GM21723 (cell line): ENCODE measurements at regions not wholly inside any gene's neighbourhood (a gene's known extent, or its start where the extent isn't known, plus 50 kb on each side); places are given as distances from the start of the nearest gene placed in this dataset.

Experiments
- ATAC-seq: cut with Tn5 transposase; IDR thresholded peaks from one replicate; pipeline ENCODE4 v1.9.1; 2021; ENCODE audit warnings: mild to moderate bottlenecking, moderate library complexity; ENCODE audit not compliant: unreplicated experiment

DNA sequence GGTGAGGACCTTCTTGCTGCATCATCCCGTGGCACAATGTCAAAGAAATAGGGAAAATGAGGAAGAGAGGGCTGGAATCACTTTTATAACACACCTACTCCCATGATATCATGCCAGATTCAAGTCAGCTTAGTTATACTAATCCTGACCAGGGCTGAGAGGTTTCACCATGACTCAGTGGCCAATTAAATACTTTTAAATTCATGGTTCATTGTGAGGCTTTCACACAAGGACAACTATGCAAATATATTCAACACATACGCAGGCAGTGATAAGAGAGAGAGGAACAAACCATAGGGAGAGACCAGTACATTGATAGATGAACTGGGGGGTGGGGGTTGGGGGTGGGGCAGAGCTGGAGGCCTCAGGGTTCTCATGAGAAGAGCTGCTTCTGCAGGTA is 313.1 kb downstream of the LRFN2 start:
- ATAC-seq: no peak

DNA sequence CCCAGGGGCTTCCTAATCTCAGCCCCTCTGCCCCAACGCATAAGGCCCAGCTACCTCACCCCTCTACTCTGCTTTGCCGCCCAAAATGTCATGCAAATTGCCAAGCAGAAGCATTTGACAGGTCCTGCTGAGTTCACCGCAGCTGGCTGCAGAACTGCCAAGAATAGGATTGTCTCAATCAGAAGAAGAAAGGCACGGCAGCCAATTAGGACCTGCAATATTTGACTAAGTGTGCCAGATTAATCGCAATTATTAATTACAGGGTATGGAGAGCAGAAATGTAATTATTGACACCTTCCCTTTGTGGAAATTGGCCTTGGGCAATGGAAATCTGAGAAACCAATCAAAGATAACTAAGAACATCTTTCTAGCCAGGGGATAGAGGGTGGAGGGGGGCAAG is 318.6 kb downstream of the LRFN2 start:
- no peak for ATAC-seq

DNA sequence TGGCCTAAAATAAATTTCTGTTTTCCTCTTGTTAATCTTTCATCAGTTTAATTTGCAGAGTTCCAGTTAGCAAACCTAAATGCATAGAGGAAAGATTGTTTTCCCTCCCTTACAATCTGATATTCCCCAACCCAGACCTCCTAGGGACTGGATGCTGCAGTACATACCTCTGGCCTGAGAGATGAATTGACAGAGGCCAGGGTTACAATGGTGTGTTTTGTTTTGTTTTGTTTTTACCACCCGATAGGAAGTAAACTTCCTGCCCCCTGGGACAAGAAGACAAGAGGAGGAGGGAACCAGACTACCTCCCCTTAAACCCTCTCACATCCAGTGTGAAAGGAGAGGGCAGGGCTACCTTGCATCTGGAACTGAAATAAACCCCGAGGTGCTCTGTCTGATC is 319.0 kb downstream of the LRFN2 start:
- ATAC-seq: no peak

DNA sequence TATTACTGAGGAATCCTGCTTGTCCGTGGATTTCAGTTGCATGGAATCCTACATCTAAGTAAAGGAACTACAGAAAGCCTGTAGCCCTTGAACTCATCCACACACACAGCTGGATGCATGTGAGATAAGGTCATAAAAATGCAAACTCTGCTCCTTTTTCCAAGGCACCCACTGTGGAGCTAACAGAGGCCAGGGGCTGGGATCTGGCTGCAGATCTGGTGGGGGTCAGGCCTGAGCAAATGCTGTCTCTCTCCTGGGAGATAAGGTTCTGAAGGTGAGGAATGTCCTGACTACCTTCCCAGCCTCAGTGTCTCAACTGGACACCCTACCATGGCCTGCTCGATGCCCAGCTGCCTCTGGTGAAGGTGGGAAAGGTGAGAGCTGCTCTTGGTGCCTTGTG is 321.5 kb downstream of the LRFN2 start:
- no peak for ATAC-seq

DNA sequence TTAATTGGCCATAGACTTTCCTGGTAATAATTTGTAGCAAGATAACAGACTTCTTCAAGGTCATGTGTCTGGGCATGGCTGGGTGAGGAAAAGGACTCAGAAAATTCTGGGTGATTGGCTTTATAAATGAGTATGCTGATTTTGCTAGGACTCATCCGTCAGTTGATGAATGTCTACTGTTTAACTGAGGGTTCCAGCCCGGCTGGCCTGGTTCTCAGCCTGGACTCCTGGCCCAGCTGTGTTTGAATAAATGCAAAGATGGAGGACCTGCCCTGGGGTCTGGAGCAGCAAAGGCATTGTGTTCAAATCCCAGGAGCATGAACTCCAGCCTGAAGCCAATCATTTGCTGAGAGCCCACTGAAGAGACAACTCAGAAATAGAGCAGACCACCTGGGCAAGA is 323.2 kb downstream of the LRFN2 start:
- ATAC-seq: no peak

DNA sequence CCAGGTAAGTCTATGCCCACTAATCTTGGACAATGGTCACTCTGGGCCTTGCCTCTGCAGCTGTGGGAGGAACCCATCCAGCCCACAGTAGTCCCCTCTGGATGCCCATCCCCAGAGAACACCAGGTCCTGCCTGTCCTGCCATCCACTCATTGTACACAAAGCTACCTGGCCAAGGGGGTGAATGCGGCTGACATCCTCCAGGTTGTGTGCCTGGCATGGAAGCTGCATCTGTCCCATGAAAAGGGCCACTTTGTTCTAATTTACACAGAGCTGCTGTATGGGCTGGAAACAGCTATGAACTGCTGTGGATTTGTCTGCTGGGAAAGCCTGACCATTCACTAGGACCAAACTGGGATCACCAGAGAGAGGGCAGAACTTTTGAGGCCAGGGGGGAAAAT is 324.8 kb downstream of the LRFN2 start:
- ATAC-seq: no peak

DNA sequence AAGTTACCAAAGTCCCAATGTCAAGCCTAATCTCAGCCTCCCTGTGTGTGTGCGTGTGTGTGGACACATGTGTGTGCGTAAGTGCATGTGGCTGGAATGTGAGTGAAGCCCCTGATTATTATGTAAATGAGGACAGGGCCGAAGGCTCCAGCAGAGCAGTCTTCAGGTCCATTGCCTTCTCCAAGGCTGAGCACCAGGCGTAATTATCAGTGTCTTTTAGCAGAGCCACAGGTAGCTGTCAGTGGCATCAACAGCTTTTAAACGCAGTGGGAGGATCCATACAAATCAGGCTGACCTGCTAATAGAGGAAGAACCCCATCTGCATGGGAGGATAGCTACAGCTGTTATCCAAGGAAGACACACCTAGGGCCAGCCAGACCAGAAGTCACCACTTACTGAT is 324.3 kb upstream of the MOCS1 start:
- no peak for ATAC-seq

DNA sequence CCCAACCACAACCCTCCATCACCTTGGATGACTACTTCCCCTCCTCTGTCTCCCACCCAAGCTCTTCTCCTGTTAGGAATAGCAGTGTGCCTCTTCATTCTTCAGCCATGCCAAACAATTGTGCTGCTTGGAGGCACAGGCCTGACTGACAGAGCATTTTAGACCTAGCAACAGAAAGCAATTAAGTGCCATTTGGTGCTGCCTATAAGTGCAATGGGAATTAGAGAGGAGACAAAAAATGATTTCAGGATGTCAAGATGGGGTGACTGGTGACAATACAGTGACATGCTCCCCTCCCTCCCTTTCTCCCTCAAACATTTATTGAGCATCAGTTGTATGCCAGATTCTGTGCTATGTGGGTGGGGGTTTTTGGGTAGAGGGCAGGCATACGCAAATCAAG is 322.6 kb upstream of the MOCS1 start:
- ATAC-seq: no peak

DNA sequence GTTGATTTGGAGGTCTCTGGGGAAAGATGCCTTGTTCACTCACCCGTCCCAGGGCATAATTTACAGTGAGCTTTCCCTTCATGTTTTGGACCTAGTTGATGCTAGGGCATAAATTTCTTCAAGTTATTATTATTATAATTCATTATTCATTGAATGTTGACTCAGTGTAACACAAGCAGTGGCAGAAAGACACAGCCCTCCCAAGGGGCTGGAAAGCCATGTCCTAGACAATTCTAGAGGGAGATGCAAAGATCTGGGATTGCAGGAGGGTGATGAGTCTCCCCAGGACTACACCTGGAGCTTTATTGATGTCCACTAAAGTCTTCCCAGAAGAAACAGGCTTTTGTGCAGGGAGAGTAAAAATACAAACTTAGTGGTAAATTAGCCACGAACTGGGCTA is 322.0 kb upstream of the MOCS1 start:
- ATAC-seq: no peak

DNA sequence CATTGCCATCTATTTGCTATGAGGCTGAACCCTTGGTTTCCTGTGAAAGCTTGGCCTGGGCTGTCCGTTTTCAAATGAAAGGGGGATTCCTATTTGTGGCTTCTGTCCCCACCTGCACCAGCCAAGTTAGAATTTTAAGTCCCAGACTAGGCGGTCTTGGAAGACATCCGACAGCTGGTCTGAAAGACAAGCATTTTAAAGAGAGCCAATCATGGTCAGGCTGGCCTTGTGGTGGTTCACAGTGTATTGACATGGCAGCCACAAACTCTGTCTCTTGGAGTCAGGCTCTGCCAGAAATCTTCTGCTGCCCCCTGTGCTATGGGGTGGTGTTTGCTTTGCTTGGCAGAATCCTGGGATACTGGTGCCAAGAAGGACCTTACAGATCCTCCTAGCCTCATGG is 319.2 kb upstream of the MOCS1 start:
- no peak for ATAC-seq

DNA sequence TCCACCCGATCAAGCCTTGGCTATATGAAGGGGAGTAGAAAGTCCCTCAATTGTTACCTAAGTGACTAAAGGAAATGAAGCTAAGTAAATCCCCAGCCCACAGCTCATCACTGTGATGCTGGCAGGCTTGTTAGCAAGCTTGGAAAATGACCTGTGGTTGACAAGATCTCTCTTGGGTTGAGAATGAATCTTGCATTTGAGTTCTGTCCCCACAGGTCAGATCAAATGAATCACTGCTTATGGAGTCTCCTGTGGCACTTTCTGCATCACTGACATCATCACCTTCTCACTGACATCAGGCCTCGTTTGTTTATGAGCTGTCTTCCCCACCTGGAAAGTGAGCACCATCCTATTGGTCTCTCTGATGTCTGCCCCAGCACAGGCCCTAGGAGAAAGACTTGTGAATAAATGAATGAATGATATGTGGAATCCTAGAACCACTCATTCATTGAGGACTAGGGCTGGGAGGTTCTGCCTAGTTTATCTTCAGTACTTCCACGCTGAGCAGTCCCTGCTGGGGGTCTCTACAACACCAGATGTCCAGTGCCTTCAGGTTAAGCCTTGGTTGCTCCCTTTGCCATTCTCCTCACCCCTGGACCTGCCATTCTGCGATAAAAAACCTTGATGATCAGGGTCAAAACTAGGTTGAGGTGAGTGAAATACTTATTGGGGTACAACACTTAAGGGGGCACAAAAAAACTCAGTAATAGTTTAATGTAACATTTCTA is 318.4 kb upstream of the MOCS1 start:
- no peak for ATAC-seq

DNA sequence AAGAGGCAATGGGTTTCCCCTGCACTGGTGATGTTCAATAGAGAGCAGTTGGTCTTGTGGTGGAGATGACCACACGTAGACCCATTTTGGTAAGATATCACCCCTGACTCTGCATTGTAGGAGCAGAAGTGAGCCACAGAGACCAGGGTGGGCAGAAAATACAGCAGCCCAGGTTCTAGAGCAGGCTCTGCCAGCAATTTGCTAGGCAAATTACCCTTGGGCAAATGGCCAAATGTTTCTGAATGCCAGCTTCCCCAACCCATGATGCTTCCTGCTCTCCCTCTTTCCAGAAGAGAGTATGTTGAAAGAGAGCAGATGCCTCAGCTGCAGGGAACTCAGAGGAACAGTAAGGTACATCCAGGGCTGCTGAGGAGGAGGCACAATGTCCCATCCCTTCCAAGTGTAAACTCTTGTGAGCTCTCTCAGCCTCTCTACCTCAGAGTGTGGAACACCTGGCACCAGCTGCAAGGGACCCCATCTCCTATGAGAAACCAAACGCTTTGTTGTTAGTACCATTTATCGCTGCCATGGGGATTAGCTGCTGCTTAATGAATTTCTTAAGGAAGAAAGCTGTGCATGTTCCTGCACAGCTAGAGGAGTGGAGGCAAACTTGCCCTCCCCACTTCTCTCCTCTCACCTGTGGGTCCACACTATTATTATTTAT is 317.5 kb upstream of the MOCS1 start:
- no peak for ATAC-seq

DNA sequence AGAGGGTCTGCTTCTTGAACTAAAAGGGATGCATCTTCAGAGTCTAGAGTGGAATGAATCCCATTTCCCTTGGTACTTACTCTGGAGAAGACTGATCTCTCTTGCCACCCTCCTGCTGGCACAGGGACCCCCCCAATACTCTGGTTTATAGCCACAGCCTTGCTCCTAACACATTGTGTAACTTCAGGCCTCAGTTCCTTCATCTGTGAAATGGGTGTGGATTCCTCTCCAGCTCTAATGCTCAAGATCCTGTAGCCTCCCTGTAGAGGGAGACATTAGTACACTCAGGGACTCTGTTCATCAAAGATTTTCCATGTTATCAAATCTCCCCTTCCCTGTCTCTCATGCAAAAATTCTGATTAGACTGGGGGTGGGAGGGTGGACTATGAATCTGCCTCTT is 315.7 kb upstream of the MOCS1 start:
- no peak for ATAC-seq

DNA sequence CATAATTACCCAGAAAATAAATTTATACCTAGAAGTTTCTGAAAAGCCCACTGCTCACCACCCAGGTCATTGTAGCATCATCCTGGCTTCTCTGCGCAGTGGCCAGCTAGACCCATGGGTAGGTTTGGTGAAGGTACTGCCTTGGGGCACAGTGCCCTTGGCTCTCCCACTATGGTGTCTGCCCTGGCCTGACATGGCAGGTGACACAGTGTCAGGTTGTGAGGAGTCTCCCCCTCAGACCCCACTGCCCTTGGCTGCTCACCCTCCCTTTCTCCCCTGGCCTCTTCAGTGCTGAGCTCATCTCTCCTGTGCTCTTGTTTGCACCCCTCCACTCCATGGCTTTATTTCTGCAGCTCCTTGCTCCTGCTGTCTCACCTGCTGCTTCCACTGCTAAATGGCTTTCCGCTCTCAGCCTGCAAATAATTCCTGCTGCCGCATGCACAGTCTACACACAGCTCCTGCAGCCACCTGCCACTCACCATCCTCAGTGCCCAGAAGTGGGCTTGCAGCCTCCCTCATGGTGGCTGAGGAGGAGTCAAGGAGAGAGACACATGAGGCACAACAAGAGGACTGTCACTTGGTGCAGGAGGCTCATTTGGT is 313.4 kb upstream of the MOCS1 start:
- ATAC-seq: no peak

DNA sequence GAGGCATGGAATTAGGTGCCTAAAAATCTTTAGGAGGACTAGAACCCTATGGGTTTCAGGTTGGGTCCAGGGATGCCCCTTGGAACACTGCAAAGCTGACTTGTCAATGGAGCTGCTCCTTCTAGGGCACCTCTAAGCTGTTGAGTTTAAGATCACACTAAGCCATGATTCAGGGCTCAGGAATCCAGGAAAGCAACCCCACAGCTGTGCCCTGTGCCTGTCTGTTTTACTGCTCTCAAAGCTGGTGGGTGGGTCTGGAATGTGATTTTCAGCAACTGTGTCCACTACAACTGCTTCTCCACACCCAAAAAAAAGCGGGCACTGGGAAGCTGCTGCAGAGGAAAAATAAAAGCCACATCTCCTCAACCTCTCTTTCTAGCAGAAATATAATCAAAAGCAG is 310.4 kb upstream of the MOCS1 start:
- no peak for ATAC-seq

DNA sequence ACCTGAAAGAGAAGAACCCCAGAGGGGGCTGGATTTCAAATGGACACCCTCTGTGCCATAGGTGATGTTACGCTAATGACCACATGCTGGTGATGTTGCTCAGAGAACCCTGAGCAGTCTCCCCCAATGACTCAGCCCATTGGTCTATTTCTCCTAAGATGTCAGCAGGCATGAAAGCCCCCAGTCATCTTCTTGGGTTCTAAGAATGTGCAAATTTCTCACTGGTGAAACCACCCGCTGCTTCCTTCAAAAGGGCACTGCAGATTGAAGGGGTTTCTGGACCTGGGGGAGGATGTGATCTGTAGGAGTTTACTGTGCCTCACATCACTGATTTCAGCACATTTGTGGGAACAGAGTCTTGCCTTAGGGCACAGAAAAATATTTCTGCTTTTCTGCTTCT is 298.4 kb upstream of the MOCS1 start:
- ATAC-seq: no peak

DNA sequence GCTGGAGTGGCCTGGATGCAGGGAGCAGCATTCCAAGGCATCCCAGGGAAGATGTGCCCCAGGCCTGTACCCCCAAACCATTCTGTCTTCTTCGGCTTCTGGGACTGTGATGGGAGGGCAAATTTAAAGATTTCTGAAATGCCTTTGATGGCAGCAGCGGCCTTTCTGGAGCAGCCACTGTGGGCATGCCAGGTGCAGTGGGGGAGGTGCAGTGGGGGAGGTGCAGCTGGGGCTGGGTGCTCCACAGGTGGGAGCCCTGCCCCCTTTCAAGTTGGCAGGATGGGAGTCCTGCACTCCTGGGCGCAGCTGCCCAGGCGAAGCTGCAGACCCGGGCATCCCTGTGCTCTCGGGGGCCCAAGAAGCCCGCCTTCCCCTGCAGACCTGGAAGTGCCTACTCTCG is 293.5 kb upstream of the MOCS1 start:
- no peak for ATAC-seq

DNA sequence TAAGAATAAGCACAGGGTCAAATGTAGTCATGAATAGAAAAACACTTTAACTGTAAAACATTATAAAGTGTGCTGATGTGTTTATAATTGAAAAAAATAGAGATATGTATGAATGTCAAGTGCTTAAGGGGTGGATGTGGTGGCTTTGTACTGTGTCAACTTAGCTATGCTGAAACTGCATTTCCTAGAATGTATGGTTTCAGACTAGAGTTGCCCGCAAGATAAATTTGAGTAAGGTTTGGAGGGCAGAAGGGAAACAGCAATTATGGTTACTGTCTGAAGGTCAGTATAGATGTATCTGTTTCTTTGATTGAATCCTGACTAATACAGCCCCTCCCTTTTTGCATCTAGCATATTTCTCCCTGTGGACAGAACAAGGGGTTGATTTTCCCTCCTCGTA is 288.1 kb upstream of the MOCS1 start:
- ATAC-seq: no peak

DNA sequence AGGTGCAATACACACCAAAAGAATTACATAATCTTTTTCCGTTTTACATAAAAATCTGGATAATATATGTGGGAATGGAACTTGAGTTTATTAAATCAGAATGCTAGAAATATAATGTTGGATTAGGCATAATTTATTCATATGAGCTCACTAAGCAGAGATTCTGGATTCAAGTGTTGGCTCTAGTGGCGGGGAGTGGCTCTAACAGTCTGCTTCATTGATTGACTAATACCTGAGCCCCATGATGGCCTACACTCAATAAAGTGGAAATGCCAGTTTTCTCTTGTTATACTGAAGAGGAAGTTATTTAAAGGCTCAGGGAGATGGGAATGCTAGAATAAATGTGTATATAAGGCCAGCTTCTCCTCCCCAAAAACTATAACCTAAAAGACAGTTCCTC is 285.5 kb upstream of the MOCS1 start:
- no peak for ATAC-seq

DNA sequence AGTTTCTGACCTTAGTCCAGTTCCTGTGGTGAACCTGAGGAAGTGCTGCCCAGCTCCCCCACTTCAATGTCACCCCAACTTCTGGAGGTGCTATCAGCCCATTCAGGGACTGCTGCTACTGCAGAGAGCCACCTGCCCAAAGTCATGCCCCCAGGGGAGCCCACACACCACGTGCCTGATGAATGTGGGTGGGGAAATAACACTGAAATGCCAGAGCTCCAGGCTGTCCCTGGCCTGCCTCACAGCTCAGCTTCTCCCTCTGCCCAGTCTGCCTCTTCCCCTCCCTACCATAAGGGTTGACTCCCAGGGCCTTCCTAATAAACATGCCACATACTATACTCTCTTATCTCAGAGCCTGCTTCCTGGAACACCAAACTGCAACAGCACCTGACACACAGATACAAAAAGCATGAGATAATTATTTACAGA is 276.4 kb upstream of the MOCS1 start:
- ATAC-seq: no peak

DNA sequence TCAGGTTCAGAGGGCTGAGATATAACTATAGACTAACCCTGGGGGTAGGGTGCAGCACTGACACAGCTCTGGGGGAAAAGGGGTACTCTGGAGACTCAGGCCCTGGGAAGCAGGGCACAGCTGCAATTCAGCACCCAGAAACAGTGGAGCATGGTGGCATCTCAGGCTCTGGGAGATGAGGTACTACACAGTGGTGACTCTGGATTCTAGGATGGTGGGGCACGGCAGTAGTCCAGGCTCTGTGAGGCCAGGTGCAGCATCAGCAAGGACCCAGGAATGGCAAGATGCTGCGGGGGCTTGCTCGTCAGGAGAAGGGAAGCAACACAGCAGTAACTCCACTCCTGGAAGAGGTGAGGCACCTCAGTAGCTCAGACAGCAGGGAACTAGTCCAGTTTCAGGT is 271.5 kb upstream of the MOCS1 start:
- no peak for ATAC-seq

DNA sequence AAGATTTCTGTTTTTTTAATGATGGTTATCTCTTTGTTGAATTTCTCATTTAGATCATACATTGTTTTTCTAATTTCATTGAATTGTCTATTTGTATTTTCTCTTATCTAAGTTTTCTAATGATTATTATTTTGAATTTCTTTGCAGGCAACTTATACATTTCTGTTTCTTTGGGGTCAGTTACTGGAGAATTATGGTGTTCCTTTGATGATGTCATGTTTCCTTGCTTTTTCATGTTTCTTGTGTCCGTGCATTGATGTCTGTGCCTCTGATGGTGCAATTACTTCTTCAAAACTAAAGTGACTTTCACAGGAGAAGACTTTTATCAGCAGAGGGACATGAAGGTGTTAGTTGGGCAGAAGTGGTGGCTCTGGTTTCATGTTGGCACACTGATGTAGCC is 270.7 kb upstream of the MOCS1 start:
- no peak for ATAC-seq

DNA sequence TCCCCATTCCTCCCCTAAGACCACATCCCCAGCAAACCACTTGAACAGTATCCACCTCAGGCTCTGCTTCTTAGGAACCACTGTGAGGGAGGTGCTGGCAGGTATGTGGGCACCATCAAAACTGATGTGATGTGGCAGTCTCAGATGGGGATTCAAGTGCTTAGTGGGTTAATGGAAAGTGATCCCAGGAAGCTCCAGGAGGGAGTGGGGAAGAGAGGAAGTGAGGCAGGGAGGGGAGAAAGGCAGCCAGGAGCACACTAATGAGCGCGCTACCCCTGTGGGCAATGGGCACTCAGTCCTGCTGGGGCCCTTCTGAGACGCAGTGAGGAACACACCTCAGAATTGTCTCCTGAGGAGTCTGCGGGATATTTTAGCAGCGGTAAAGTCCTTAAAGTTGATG is 263.1 kb upstream of the MOCS1 start:
- no peak for ATAC-seq
